ENCODE measurements at regions not wholly inside any gene's neighbourhood (a gene's known extent, or its start where the extent isn't known, plus 50 kb on each side); places are given as distances from the start of the nearest gene placed in this dataset.

- Histone ChIP-seq H3K4me3 (no peak overlapping the region), H3K9me3 (no peaks in the 10 kb centered on the region), H3K36me3 (no peaks in the 10 kb centered on the region), H3K4me1 (no peaks in the 10 kb centered on the region), H3K27me3 (peaks cover 48% of the 10 kb centered on the region), H3K27ac (no peak overlapping the region)
- TF ChIP-seq CTCF (IDR thresholded peaks at IDR 0.05) (no peak), POLR2A (IDR thresholded peaks at IDR 0.05) (no peak), POLR2AphosphoS5 (IDR thresholded peaks at IDR 0.05) (no peak), EP300 (IDR thresholded peaks at IDR 0.05) (no peak)
- DNase-seq (ENCODE audit: low spot score in 2 of 2), result no peak
These were observed 142.6 kb upstream of the SFSWAP start for GRCh38 chr12:131568336-131568735.

- H3K27me3 ChIP-seq, result peaks cover 64% of the 10 kb centered on the region
- no peak overlapping the region for H3K27ac ChIP-seq
- no peak for DNase-seq (ENCODE audit: low spot score in 2 of 2)
- H3K9me3 ChIP-seq, result no peaks in the 10 kb centered on the region
- 86% methylated on average over 8 of the region's 8 CpGs for WGBS
- no peak overlapping the region for H3K4me3 ChIP-seq
- H3K36me3 ChIP-seq, result no peaks in the 10 kb centered on the region
- H3K4me1 ChIP-seq, result peaks cover 10% of the 10 kb centered on the region
- TF ChIP-seq POLR2AphosphoS5 (IDR thresholded peaks at IDR 0.05), result no peak
- no peak for TF ChIP-seq CTCF (IDR thresholded peaks at IDR 0.05)
- TF ChIP-seq EP300 (IDR thresholded peaks at IDR 0.05), result no peak
- TF ChIP-seq POLR2A (IDR thresholded peaks at IDR 0.05), result no peak
These were observed 140.3 kb upstream of the SFSWAP start for GRCh38 chr12:131570596-131570995.

- no peaks in the 10 kb centered on the region for H3K36me3 ChIP-seq
- H3K9me3 ChIP-seq, result no peaks in the 10 kb centered on the region
- peaks cover 64% of the 10 kb centered on the region for H3K27me3 ChIP-seq
- DNase-seq (ENCODE audit: low spot score in 2 of 2), result no peak
- 74% methylated on average over 6 of the region's 6 CpGs for WGBS
- TF ChIP-seq POLR2A (IDR thresholded peaks at IDR 0.05) (no peak), CTCF (IDR thresholded peaks at IDR 0.05) (no peak), EP300 (IDR thresholded peaks at IDR 0.05) (no peak), POLR2AphosphoS5 (IDR thresholded peaks at IDR 0.05) (no peak)
- H3K27ac ChIP-seq, result no peak overlapping the region
- peaks cover 10% of the 10 kb centered on the region for H3K4me1 ChIP-seq
- no peak overlapping the region for H3K4me3 ChIP-seq
These were observed 139.1 kb upstream of the SFSWAP start for GRCh38 chr12:131571827-131572226.

GRCh38 chr12:131572626-131573025 is 138.3 kb upstream of the SFSWAP start:
- no peak overlapping the region for H3K27ac ChIP-seq
- WGBS, result 80% methylated on average over 15 of the region's 15 CpGs
- H3K27me3 ChIP-seq, result peaks cover 69% of the 10 kb centered on the region
- no peak for DNase-seq (ENCODE audit: low spot score in 2 of 2)
- no peaks in the 10 kb centered on the region for H3K36me3 ChIP-seq
- H3K4me3 ChIP-seq, result no peak overlapping the region
- H3K4me1 ChIP-seq, result peaks cover 10% of the 10 kb centered on the region
- H3K9me3 ChIP-seq, result no peaks in the 10 kb centered on the region
- no peak for TF ChIP-seq CTCF (IDR thresholded peaks at IDR 0.05)
- TF ChIP-seq EP300 (IDR thresholded peaks at IDR 0.05), result no peak
- no peak for TF ChIP-seq POLR2AphosphoS5 (IDR thresholded peaks at IDR 0.05)
- no peak for TF ChIP-seq POLR2A (IDR thresholded peaks at IDR 0.05)

- Histone ChIP-seq H3K4me1 (peaks cover 10% of the 10 kb centered on the region), H3K4me3 (no peak overlapping the region), H3K36me3 (no peaks in the 10 kb centered on the region), H3K27ac (no peak overlapping the region), H3K9me3 (no peaks in the 10 kb centered on the region), H3K27me3 (peaks cover 73% of the 10 kb centered on the region)
- no peak for TF ChIP-seq EP300 (IDR thresholded peaks at IDR 0.05)
- no peak for TF ChIP-seq POLR2A (IDR thresholded peaks at IDR 0.05)
- TF ChIP-seq CTCF (IDR thresholded peaks at IDR 0.05), result no peak
- no peak for TF ChIP-seq POLR2AphosphoS5 (IDR thresholded peaks at IDR 0.05)
- WGBS, result 59% methylated on average over 26 of the region's 26 CpGs
- DNase-seq (ENCODE audit: low spot score in 2 of 2), result peak in 1 of 2 donors; percentile 74
These were observed 137.1 kb upstream of the SFSWAP start for GRCh38 chr12:131573631-131574394.

All from suprapubic skin (tissue), 4 donors.